ENCODE measurements at regions not wholly inside any gene's neighbourhood (a gene's known extent, or its start where the extent isn't known, plus 50 kb on each side); places are given as distances from the start of the nearest gene placed in this dataset.
"Not testable (repeated sequence)": the region's sequence is repeated elsewhere in the genome, so short reads cannot be mapped to it uniquely, and the experiment has no call there.

DNA sequence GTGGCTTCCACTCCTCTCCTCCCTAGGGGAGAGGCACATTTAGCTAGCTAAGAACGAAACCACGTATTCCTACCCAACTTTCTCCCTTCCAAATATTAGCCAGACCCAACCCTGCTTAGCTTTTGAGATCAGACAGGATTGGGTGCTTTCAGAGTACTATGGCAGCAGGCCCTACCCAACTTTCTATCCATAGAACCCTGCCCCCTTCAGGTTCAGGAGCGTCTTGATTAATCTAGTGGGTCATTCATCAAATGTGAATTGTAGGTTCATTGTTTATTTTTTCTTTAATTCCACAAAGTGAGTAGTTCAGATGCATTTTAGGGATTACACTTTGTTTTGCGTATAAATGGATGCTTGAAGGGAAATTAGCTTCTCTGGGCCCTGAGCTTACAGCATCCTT is 188.3 kb downstream of the MIB1 start:
- DNase-seq = no peak

- DNase-seq = no peak
Measured at GRCh38 chr18:21930177-21930576, 189.6 kb downstream of the MIB1 start.

GRCh38 chr18:21933931-21934765 is 193.6 kb downstream of the MIB1 start:
- DNase-seq = no peak

GRCh38 chr18:21934766-21935015 is 194.1 kb downstream of the MIB1 start:
- no peak for DNase-seq

DNA sequence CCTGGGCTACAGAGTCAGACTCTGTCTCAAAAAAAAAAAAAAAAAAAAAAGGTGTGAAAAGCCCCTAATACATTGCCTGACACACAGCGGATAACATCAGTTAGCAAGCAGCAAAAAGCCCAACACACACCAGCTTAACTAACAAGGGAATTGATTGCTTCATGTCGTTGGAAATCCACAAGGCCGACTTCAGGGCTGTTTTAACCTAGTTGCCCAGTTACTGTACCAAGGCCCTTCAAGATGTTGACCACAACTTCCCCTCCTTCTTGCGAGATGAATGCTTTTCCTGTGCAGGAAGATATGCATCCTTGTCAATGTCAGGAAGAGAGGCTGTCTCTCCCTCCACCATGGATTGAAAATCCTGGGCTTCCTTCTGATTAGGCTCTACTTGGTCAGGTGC is 202.9 kb downstream of the MIB1 start:
- DNase-seq = no peak

- DNase-seq = no peak
Measured at GRCh38 chr18:21949326-21950015, 208.9 kb downstream of the MIB1 start.

DNA sequence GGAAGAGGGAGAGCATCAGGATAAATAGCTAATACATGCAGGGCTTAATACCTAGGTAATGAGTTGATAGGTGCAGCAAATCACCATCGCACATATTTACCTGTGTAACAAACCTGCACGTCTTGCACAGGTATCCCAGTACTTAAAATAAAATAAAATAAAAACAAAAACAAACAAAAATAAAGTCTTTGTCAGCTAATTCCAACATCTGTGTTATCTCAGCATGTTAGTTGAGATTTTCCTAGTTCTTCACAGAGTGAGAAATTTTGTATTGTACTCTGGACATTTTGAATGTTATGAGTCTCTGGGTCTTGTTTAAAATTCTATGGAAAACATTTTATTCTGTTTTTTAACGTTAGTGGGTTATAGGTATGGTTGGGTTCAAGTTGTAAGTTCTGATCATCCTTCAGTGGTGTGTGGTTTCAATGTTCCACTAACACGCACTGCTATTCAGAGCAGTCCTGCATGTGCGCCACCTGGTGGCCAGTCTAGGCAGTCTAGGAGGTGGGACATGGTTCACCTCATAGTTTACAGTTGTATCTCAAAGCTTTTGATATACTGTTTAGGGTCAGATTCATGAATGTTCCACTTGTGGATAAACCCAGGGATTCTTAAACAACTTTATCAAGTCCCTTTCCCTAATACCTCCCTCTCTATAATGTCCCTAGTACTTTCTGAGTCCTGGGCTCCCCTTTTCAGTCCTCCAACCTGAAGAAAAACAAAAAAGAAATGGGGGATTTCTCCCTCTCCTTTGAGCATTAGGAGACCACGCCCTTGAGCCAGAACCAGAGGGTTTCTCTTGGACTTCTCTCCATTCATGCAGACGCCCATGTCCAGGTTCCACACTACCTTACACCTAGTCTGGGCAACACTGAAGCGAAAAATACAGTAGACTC is 213.4 kb upstream of the GATA6 start:
- peak; percentile 78 for DNase-seq

- DNase-seq = no peak
Measured at GRCh38 chr18:21958263-21958662, 211.1 kb upstream of the GATA6 start.

DNA sequence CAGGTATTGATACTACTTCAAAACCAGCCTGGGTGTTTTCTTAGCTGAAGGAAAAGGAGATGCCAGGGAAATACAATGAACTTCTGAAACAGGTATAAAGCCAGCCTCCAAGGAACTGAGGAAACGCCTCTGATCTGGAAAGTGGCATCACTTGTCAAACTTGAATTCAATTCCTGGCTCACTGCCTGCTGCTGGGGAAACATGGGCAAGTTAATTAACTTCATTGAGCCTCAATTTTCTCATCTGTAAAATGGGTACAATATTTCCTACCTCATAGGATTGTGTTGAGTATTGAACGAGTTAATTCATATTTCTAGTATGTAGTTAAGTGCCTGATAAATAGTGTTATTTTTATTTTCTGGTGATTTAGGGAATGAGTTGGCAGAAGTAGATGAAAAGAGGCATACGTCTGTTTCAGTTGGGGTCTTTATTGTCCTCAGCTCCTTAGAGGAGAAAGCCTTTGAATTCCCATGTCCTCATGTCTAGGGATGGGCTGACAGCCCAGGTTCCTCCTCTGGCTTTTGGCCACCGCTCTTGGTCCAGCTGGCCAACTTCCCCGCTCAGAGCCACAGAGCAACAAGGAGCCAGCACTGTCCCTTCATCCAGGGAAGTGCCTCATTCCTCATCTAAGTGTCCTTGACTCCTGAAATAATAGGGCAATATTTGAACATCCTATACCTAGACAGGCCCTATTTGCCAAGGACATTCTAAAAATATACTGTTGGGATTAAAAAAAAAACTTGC is 210.5 kb upstream of the GATA6 start:
- DNase-seq = no peak

GRCh38 chr18:21960189-21960588 is 209.2 kb upstream of the GATA6 start:
- no peak for DNase-seq

GRCh38 chr18:21963336-21963735 is 206.1 kb upstream of the GATA6 start:
- no peak for DNase-seq

DNA sequence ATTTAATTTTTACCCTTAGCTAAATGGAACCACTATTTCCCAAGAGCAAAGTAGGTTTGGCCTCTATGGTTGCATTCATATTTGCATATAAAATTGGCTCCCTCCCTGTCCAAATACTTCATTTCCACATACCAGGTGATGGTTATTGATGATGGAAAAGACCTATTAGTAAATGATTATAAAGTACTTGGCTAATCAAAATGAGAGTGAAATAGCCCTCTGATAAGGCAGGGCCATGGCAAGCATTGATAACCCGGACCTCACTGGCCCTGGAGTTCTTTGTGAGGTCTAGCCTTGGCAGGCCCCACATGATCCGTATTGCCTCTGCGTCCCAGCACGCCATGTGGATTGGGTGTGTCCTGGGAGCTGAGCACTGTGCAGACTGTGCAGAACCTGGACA is 201.1 kb upstream of the GATA6 start:
- no peak for DNase-seq

- no peak for DNase-seq
Measured at GRCh38 chr18:21972281-21972680, 197.1 kb upstream of the GATA6 start.

DNA sequence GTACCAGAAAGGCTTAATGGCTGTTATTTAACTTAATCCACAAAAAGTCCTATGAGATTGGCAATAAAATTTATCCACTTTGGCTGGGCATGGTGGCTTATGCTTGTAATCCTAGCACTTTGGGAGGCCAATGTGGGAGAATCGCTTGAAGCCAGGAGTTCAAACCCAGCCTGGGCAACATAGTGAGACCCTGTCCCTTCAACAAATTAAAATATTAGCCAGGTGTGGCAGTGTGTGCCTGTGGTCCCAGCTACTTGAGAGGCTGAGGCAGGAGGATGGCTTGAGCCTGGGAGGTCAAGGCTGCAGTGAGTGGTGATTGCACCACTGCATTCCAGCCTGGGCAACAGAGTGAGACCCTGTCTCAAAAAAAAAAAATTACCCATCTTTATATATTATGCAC is 193.4 kb upstream of the GATA6 start:
- not testable (repeated sequence) for DNase-seq

- no peak for DNase-seq
Measured at GRCh38 chr18:21978546-21979170, 190.7 kb upstream of the GATA6 start.

DNA sequence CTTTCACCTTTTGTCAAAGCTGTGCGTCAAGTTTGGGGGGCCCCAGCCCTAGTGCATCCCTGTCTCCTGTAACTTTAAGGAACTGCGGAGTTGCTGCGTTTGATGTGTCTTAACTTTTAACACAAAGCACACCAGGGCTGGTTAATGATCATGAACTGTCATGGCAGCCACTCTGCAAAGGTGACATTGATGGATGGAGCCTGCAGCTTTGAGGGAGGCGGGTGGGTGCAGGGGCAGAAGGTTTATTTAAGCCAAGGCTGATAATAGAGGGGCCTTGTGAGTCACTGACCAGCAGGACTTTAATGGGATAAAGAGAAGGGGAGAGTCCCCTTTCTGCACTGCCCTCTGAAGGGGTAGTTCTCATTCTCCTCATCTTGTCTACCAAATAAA is 190.2 kb upstream of the GATA6 start:
- DNase-seq = no peak

- DNase-seq = no peak
Measured at GRCh38 chr18:21979759-21980158, 189.6 kb upstream of the GATA6 start.

GRCh38 chr18:21980744-21981143 is 188.6 kb upstream of the GATA6 start:
- no peak for DNase-seq

DNA sequence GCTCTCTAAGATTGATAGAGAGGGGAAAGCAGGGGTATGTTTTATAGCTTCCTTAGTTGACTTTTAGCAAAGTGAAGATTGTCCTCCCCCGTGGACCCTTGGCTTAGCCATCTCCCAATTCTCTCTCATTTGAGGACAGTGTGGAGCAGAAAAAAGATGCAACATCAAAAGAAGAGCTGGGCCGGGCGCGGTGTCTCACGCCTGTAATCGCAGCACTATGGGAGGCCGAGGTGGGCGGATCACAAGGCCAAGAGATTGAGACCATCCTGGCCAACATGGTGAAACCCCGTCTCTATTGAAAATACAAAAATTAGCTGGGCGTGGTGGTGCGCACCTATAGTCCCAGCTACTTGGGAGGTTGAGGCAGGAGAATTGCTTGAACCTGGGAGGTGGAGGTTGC is 187.9 kb upstream of the GATA6 start:
- DNase-seq = not testable (repeated sequence)

- DNase-seq = no peak
Measured at GRCh38 chr18:21991081-21991534, 178.3 kb upstream of the GATA6 start.

GRCh38 chr18:21991886-21992285 is 177.5 kb upstream of the GATA6 start:
- no peak for DNase-seq

DNA sequence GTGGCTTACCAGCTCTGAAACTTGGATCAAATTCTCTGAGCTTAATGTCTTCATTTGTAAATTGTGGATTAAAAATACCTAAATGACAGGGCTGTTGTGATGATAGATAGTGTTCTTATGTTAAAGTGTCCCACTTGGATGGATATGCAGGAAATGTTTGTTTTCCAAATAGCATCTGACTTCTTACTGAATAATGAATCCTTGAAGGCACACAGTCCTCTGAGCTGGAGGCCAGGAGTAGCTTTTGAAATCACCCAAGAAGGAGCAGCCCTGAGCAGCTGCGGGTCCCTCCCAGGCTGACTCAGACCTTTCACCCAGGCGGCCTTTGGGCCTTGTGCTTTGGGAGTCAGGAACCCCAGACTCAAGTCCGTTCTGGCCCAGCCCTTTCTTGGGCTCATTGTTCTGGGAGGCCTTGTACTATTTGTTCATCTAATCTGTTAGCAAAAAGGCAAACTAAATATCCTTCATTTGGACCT is 173.0 kb upstream of the GATA6 start:
- DNase-seq = no peak
